Epidermal melanocyte (primary cell): ENCODE measurements at regions not wholly inside any gene's neighbourhood (a gene's known extent, or its start where the extent isn't known, plus 50 kb on each side); places are given as distances from the start of the nearest gene placed in this dataset.

Experiments used
- DNase-seq: peaks from one replicate; pipeline ENCODE4 v3.0.0; 2011; ENCODE audit warnings: low spot score; ENCODE audit not compliant: insufficient read length

DNA sequence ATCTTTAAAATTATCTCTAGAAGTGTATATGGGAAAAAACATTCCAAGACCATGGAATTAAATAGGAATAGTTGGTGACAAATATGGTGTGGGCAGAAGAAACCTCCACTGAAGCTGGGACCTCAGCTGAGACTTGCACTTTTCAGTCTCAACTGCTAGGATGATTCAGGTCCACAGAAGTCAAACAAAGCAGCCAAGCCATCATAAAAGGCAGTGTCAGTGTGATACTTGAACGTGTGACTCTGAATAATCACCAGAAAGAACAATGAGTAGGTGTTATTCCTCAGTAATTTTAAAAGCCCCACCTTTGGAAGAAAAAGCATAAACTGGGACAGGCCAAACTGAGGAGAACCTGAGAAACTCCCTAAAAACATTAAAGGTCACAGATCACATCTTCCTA, 90.7 kb downstream of the ZNF281 start:
- no peak for DNase-seq

DNA sequence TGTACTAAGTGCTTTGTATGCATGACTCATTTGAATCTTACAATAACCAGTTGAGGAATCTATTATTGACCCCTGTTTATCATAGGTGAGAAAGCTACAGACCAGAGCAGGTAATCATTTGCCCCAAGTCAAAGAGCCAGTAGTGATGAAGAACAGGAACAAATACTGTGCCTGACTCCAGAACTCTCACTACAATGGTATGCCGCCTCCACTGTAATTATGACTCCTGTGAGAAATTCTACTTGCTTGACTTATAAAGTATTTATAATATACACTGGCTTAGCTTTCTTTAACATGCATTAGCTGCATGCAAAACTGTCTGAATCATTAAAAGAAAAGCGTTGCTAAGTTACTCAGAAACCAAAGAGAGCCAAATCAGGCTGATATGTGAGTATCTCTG, 92.6 kb downstream of the ZNF281 start:
- DNase-seq: no peak

DNA sequence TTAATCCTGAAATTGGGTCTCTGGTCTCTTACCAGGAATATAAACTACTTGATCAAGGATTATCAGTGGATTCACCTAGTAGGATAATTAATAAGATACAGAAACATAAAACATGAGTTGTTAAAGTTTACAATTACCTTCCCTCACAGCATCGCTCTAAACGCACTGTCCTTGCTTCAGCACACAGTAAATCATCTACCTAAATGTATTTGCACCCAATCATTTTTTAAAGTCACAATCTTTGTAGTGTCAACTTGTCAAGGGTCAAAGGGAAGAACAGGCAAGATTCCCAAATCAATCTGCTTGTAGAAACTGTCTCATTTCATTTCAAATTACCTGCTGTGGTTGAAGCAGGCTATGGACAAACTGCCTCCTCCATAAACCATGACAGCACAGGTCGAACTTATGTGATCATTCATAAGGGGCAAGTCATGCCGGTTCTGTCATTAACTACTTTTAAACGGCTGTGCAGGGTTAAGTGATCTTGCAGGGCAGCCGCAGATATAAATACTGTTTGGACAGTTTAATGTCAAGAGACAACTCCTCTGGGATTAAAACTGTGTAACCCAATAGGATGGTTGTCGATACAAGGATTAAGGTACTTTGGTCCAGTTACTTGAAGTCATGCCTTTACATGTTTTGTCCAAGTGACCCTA, 93.6 kb downstream of the ZNF281 start:
- DNase-seq: no peak

DNA sequence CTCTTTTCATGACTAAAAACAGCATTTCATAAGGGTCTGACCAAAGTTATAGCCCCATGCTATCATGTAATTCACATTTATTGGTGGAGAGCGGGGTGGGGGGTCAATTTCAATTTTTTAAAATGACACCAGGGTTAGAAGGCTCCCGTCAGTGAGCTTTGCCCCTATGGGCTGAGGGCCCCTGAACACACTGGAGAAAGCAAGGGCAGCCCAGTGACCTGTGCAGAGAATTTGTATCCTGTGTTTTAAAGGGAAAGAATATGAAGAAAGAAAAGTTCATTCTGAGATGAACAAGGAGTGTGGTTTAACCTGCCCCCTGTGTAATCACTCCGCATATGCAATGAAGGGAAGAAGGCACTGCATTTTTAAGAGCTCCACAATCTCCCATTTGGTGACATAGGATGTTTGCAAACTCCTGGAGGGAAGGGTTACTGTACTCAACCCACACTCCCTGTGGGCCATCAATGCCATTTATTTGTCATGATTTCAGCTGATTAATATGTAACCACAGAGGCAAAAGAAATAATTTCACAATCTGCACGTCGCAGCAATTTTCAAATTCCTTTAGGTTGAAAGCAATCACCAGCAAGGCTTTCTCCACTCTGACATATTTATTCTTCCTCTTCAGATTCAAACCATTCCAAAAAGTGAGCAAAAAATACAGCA, 95.6 kb downstream of the ZNF281 start:
- DNase-seq: no peak

DNA sequence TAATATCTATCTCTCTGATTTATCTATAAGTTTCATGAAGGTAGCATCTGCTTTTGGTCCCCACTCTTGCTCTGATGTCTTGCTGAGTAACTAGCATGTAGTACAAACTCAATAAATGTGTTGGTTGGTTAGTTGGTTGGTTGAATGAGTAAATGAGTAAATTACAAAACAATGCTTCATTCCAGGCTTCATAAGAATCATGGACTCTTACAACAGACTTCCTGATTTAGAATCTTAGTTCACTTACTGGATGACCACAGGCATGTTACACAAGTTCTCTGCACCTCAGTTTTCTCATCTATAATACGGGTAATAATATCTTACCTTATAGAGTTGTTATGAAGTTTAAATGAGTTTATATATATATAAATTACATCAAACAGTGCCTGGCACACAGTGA, 98.6 kb downstream of the ZNF281 start:
- DNase-seq: no peak

DNA sequence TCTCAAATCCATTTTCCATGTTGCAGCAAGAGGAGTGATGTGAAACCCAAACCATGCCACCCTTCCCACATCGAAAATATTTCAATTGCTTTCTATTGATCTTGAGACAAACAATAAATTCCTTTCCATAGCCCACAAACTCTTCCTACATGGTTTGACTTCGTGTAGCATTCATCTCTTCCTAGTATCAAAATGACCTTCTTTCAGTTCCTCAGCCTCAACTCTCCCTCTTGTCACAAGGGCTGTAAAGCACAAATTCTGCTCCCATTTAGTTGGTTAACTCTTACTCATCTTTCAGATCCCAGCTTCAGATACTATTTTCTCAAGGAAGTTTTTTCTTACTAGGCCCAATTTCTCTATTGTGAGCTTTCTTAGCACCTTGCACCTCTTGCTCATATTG, 99.0 kb downstream of the ZNF281 start:
- no peak for DNase-seq

DNA sequence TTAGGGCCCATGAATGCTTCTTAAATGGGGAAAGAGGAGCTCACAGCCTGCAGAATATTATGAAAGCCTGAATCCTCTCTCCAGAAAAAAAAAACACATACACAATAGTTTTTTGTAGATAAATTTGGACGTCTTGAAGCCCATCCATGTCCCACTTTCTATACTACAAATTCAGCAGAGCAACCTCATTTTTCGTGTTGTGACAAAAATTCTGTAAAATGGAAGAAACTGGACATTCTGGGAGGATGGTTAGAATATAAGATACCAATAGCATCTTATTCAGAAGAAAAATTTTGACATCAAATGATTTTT, 102.1 kb downstream of the ZNF281 start:
- DNase-seq: no peak

DNA sequence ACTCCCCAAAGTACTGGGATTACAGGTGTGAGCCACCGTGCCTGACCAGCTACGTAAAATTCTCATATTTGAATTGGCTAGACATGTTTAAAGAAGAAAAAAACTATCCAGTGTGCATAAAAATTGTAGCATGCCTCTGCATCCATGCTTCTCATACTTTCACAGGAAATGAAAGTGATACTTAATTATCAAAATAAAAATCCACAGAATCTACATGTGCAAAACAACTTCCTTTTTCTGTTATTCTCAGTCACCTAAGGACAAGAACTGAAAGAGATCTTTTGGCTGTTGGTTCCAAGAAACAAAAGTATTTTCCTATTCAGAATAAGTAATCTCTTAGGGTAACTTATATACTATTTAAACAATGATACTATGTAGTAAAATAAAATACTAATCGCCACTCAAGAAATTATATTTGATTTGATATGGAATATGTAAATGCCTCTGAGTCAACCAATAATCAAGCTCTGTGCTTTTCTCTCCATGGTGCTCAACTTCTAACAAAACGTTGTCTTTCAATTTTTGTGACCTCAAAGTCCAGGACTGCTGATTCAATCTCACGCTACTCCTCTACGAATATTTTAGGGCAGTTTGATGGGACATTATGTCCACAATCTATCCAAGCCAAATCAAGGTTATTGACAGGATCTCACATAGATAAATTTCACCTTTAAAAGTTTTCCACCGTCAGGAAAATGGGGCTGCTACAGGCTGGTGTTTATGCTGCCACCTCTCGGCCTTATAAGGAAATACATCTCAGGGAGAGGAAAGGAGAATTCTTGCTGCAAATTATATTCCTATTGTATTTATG, 102.7 kb downstream of the ZNF281 start:
- DNase-seq: peak; percentile 51

DNA sequence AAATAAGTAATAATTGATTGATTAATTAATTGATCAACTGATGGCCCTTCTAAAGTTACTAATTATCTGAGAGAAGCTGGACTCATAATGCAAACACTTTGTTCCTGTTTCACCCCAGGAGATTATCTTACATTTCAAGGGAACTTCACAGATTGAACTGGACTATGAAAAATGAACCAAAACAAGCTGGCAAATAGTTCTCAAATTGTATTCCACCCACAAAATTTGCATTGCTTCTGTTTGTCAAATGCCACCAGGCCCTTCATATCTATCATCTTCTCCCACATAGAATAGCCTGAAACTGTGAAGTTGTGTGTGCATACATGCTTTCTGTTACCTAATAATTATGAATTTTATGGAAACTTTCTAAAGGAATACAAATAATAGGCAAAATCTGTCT, 104.0 kb downstream of the ZNF281 start:
- no peak for DNase-seq

DNA sequence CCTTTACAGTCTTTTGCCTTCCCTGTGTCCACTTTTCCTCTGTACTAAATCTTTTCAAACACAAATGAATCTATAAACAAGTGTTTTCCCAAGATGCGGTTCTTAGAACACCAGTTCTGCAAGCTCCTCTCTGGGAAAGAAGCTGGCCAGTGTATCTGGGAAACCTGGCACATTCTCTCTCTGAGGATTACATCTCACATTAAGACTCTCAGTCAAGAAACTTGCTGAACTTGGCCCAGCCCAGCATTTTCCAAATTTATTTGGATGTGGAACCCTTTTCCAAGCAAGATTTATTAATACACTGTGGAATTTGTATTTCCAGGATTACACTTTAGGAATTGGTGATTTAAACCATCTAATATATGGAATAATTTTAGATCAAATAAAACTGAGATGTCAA, 105.7 kb downstream of the ZNF281 start:
- no peak for DNase-seq

DNA sequence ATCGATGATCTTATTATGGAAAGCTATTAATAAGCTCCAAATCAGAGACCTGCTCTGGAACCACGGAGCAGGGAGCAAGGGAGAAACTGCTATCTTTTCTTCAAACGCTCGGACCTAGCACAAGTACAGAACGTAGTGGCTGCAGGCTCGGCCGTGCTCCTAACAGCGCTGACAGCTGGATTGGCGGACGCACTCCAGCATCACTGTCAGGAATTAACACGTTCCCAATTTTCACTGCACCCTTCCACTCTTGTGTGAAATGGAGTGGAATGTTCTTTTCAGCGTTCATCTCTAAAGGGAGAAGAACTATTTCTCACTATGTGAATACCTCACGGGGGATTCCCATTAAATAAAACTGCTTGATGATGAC, 106.9 kb downstream of the ZNF281 start:
- DNase-seq: no peak

DNA sequence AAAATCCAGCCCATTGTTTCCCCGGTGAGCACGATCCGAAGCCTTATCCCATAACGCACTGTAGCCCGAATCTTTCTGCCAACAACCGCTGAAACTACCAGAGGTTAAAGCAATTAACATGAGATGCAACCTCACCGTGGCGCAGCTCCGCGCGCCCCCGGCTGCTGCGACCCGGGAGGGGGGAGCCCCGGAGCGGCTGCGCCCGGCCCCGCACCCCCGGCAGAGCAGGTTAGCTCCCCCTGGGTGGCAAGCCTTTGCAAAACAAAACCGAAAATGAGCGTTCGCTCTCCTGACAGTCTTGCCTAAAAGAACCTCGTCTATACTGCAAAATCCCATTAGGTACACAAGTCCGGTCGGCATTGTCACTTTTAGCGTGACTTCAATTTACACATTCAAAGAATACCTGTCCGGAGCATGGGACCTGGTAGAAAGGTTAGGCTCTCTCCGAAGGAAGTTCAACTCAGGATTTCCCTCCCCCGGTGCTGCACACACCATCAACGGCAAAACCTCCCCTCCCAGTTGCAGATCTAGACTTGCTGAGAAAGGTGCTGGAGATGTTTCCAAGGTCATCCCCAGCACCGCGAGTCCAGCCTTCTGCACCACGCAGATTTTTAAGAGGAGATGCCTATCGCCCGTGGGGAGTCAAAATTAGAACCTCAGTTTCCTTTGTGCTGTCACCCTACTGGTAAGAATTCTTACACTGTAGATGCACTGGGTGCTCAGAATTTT, 107.5 kb downstream of the ZNF281 start:
- DNase-seq: no peak

DNA sequence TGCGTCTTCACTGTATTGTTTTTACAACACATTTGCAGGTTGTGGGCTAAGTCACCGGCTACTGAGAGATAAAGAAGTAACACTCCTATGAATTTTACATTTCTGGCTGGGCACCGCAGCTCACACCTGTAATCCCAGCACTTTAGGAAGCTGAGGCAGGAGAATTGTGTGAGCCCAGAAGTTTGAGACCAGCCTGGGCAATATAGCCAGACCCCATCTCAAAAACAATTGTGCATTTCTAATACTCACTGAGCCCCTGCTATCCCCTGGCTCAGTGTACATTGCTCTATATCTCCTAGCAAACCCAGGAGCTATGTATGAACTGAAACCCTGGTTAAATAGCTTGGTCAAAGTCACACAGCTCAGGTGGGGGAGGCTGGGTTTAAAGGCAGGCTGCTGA, 108.7 kb downstream of the ZNF281 start:
- DNase-seq: no peak

DNA sequence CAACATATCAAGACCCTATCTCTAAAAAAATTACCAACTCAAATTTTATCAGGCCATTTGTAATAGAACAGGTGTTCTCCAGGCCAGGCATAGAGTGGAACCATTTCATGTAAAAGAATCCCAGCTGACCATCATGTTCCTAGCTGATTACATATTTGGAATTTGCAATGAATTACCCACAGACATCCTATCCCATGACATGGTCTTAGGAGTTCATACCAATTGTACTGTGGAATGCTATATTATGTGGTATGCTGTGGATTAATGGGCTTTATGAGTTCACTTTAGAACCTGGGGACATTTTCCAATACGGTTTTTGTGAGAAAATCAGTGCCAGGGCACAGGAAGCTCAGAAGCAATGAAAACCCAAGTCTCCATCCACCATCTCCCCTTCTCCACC, 110.3 kb downstream of the ZNF281 start:
- no peak for DNase-seq

DNA sequence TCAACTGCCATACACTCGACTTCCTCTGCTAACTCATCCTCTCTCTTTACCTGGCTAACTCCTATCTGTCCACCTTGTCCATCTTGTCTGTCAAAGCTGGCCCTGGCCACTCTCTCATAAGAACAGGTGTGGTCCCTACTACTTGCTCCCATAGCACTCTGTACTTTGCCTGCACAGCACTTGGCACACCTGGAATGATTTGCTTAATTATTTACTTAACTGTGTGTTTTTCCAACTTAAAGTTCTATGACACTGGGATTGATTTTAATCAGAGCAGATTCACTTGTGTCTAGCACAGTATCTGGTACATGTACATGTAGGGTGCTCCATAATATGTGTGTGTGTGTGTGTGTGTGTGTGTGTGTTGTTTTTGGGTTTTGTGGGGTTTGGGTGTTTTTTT, 111.6 kb downstream of the ZNF281 start:
- DNase-seq: no peak

DNA sequence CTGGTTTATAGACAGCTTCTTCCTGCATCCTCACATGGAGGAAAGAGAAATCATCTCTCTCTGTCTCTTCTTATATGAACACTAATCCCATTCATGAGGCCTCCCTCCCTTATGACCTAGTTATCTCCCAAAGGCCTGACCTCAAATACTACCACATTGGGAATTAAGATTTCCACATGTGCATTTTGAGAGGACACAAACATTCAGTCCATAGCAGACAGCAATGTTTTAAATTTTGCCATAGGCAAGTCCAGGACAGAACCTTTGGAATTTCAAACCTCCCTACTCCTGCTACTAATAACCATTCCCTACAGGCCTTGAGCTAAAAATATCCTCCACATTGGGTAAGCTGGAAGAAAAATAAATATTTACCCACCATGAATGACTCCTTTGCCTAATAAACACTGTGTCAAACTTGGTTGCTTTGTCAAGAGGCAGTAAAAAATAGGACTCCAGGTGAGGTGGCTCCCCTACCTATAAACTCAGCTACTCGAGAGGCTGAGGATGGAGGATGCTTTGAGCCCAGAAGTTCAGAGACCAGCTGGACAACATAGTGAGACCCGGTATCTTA, 113.7 kb downstream of the ZNF281 start:
- DNase-seq: peak; percentile 39

DNA sequence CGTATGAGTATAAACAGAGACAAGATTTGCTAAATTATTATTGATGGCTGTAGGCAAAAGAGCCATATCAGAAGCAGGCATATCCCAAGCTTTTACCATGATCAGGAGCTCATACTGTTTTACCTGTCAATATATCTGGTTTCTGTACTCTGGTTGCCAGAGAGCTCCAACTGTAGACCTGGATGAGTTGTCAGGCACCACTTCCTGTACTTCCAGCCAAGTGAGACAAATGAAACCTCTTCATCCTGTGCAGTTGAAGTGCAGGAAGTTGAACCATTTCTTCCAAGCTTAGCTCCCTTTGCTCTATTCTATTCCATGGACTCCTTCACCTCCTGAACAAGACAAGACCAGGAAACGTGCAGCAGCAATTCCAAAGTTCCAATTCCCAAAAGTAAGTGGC, 115.6 kb downstream of the ZNF281 start:
- DNase-seq: no peak

DNA sequence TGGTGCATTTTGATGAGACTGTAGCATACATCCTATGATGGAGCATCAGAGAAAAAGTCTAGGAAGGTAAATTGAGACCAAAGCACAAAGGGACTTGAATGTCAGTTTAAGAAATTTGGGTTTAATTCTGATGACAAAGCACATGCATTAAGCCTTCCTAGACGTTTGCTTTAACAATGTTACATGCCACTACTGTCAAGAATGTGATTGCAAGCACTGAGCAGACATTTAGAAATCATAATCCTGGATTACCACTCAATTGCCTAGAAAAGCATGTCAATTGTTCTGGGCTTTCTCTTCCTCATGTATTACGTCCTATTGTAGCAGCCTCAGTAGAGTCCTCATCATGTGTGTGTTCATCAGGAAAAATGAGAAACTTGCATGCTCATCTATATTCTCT, 117.1 kb downstream of the ZNF281 start:
- no peak for DNase-seq

DNA sequence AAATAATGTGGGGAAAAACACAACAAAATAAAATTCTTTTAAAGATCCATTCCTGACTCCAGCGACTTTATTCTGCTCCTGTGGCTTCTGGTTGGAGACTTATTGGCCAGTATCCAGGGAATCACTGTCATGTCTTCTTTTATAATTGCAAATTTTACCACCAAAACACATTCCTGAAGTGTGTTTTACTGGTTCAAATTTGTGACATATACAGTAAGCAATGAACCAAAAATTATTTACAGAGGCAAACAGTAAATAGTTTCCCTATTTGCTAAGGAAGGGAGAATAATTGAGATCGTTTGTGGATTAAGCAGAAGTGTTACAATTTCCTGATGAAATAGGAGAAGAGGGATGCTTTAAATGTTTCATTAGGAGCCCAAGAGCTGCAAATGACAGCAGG, 118.7 kb downstream of the ZNF281 start:
- no peak for DNase-seq

DNA sequence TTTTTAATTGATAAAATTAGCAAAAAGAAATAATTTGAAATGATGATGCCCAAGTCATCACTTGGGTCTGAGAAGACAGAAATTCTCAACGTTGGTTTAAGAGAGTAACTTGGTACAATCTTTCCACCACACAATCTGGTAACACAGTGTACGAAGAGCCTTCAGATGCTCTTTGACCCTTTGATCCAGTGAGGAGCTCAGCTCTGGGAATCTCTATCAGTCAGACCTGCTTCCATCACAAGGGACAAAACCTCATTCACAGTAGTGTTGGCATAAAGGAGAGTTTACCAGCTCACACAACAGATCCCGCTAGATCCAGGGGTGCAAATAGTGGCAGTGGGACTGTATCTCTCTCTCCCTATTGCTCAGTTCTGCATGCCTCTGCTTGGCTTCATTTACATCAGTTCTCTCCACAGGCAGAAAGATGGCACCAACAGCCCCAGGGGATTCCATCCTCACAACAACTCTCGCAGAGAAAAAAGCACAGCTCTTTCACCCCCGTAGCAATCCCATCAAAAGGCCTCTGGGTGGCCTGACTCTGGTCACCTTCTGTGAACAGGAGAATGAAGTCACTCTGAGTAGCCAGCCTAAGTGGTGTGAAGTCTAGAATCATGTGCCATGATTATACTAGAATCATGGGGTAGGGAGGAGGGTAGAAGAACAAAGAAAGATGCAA, 119.7 kb downstream of the ZNF281 start:
- DNase-seq: no peak

DNA sequence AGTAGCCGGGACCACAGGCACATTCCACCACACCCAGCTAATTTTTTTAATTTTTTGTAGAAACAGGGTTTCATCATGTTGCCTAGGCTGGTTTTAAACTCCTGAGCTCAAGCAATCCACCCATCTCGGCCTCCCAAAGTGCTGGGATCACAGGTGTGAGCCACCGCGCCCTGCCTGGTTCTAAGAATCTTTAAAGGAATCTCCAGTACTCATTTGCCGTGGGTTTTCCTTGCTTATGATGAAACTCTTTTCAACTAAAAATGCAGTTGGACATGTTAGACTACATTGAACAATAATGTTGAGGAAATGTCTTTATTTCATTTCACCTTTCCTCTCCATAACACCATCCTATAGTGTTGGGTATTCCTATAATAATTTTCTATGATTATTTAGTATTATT, 121.6 kb downstream of the ZNF281 start:
- DNase-seq: no peak
